H1 (cell line): ENCODE measurements at regions not wholly inside any gene's neighbourhood (a gene's known extent, or its start where the extent isn't known, plus 50 kb on each side); places are given as distances from the start of the nearest gene placed in this dataset.

Experiments
- EZH2 ChIP-seq: fragments of 200-600 bp; sonication (generic); IDR thresholded peaks from 2 replicates; pipeline ENCODE4 v1.7.1; 2012; ENCODE audit warnings: low read depth, mild to moderate bottlenecking, moderate library complexity, low read length, inconsistent platforms; ENCODE audit not compliant: severe bottlenecking
- POLR2AphosphoS5 ChIP-seq: IDR thresholded peaks from 2 replicates; pipeline ENCODE4 v1.6.1; 2011; ENCODE audit warnings: low read depth, low read length
- TF ChIP-seq, protein P1 (sequence below), 3 experiments: IDR thresholded peaks; 1 replicate in 2 of 3; 2 replicates in 1 of 3; pipeline versions ENCODE4 v1.5.1 to v1.6.1; 2011; ENCODE audit warnings: low read length in 3 of 3, mild to moderate bottlenecking in 3 of 3, inconsistent platforms in 2 of 3, low read depth in 1 of 3, moderate library complexity in 1 of 3; ENCODE audit not compliant: insufficient read depth in 1 of 3; ENCODE audit errors: control extremely low read depth in 1 of 3

DNA sequence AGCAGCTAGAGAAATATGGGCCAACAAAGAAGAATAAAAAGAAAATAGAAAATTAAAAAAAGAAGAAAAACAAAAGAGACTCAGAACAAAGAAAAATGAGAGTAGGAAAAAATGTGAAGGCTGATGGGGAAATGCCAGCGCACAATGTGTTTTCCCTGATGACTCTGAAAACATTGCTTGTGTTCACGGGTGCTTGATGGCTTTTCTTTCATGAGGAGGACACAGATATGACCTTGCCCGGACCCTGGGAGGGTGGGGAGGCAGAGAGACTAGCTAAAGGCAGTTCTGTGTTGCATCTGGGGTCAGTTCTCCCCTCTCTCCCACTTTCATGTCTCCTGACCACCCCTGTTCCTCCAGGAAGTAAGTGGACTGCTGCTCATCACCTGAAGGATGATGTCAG lies 125.9 kb downstream of the MOBP start:
- TF ChIP-seq, protein P1, sequence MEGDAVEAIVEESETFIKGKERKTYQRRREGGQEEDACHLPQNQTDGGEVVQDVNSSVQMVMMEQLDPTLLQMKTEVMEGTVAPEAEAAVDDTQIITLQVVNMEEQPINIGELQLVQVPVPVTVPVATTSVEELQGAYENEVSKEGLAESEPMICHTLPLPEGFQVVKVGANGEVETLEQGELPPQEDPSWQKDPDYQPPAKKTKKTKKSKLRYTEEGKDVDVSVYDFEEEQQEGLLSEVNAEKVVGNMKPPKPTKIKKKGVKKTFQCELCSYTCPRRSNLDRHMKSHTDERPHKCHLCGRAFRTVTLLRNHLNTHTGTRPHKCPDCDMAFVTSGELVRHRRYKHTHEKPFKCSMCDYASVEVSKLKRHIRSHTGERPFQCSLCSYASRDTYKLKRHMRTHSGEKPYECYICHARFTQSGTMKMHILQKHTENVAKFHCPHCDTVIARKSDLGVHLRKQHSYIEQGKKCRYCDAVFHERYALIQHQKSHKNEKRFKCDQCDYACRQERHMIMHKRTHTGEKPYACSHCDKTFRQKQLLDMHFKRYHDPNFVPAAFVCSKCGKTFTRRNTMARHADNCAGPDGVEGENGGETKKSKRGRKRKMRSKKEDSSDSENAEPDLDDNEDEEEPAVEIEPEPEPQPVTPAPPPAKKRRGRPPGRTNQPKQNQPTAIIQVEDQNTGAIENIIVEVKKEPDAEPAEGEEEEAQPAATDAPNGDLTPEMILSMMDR (IDR thresholded peaks at IDR 0.05; ENCODE audit: control extremely low read depth in 1 of 3, insufficient read depth in 1 of 3, low read depth in 1 of 3, low read length in 3 of 3): no peak
- no peak for TF ChIP-seq EZH2
- no peak for TF ChIP-seq POLR2AphosphoS5
